ENCODE measurements at regions not wholly inside any gene's neighbourhood (a gene's known extent, or its start where the extent isn't known, plus 50 kb on each side); places are given as distances from the start of the nearest gene placed in this dataset.

DNA sequence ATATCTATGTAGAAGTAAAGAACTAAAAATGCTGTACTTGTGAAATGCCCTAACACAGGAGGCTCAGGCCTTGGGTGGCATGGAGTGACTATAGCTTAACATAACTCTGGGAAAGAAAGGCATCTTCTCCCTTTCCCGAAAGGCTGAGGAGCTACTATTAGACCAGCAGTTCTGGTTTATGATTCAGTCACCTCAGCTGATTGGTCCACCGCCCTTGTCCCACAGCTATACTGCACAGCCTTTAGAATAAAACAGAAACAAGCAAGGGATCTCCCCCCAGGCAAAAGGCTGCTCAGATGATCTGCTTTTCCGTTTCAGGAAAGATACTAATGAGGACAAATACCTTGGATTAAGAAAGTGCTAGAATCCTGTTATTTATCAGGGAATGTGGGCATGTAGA, 171.3 kb downstream of the SNCA start:
- no peak for DNase-seq (ENCODE audit: low read depth in 2 of 2)

DNA sequence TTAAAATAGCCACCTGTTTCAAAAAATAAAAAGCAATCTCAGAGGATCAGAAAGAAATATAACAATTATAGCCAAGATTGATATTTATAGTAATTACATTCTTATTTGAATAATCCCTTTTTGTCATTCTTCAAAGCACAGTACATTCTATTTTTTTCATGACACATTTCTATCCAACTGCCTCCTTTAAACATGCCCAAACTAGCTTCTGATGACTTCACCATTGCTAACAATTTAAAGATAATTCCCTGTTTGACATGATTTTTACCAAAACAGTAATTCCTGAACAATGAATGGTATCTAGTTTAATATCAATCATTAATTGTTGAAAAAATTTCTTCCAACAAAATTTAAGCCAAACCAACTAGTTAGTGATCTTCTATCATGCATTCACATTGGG, 172.4 kb downstream of the SNCA start:
- no peak for DNase-seq (ENCODE audit: low read depth in 2 of 2)

DNA sequence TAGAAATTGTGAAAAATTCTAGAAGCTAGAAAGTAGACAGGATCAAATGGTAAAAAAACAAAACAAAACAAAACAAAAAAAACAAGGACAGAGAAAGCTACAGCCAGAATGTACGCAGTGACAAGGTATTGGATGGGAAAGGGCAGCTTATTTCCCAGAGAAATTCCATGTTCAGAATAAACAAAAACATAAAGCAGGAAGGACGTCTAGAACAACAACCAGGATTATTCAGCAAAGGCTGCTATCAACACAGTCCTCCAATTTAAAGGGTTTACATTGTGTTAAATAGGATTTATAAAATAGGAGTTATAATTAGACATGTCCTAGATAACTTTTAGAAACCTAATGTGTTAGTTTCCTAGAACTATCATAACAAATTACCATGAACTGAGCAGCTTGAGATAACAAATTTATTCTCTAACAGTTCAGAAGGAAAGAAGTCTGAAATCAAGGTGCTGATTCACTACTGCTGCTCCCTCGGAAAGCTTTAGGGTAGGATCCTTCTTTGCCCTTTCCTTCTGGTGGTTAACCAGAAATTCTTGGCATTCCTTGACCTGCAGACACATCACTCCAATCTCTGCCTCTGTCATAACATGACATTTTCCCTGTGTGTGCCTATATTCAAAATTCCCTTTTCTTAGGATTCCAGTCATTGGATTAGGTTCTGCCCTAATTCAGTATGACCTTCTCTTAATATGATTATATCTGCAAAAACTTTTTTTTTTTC, 175.6 kb downstream of the SNCA start:
- no peak for DNase-seq (ENCODE audit: low read depth in 2 of 2)

DNA sequence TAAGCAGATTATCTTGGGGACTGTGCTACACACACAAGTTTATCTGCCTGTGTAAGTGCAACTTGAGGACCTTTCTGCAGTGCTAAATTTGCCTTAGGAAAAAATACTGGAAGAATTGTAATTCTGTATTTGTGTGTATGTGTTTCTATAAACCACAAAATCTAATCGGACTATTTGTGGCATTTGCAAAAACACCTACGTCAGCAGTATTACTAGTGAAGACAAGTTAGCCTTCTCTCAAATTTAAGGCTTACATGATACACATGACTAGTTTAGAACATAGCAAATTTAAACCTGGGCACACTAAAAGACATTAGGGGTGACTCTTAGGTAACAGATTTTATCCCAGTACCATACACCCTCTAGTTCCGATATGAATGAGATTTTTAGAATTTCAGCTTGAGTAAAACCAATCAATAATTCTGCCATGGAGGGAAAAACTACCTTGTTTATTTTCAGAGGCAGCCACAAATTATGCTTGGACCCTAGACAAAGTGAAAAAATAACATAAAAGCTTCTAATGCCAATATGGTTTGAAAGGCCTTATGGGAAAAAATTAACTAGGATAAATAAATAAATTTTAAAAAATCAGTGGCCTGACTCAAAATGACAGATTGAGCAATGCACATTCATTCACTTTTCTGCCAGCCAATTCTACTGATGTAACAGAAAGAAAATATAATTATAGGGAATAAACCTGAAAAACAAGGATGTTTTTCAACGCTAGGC, 176.4 kb downstream of the SNCA start:
- DNase-seq (ENCODE audit: low read depth in 2 of 2), result no peak

DNA sequence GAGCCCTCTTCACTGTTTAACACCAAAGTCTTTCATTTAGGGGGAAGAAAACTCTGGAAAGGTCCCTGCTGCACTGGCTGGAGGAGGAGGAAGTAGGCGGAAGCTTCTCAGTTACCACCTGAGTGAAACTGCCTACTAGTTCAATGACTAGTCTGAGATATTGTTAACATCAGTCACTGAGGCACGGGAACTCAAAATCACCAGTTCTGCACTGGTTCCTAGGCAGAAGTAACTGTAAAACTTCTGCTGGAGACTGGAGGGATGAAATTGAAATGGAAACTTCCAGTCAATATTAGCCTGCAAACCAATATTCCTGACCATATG, 178.3 kb downstream of the SNCA start:
- DNase-seq (ENCODE audit: low read depth in 2 of 2), result no peak

DNA sequence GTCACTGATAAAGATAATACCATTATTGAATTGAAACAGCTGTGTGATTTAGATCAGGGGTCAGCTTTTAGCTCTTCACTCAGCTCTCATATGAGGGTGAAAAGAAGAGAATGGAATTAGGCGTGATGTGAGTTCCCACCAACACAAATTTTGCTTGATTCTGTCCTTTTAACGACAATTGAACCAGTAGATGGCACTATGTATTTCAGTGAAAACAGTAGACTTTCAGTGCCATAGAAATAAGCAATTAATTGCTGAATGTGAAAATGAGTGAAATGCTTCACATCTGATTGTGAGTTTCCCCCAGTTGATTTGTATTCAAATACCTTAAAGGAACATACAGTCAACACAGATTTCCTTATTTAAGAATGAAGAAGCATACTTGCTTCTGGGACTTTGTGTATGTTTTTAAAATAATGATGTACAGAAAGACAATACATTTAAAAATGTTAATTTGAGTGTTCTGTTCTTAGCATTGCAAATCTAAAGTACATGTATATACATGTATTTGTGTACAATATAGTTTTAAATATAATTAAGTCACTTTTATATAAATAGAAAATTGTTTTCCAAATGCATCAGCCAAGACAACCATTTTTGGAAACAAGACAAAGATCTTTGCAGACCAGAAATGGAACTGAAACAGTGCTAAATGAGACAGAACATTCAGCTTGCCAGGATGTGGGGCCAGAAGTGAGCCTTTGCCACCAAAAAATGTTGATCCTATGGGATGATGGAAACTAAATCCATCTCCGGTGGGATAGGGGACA, 178.8 kb downstream of the SNCA start:
- DNase-seq (ENCODE audit: low read depth in 2 of 2), result no peak

DNA sequence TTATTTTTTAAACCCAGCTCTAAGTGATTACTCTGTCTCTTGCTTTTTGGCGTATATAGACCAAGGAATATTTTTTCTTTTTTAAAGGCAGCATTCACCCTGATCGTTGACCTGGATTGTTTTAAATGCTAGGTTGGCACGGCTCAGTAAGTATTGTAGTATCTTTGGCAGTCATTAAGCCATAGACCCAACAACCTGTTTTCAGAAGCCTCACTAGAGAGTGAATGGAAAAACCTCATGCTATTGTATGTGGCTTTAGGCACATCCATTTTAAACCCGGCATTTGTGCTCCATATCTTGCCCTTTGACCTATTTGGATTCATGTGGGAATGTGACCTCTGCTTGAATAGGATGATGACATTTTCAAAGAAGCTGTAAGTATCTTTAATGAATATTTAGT, 183.9 kb downstream of the SNCA start:
- DNase-seq (ENCODE audit: low read depth in 2 of 2), result no peak

DNA sequence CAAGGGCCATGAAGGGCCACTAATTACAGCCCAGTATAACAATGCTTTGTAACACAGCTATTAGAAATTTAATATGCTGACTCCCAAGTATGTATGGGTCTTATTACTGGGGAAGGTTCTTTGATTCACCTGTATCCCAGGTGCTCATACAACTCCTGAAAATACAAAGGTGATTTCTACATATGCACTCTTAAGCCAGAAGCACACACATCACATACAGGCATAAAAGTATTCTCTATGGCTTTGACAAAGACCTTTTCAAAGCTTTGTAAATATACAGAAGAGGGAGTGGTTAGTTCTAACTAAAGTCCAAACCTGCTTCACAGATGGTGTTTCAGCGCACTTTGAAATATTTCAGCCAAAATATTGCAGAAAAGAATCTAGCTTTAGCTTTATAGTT, 191.5 kb downstream of the SNCA start:
- DNase-seq (ENCODE audit: low read depth in 2 of 2), result no peak

DNA sequence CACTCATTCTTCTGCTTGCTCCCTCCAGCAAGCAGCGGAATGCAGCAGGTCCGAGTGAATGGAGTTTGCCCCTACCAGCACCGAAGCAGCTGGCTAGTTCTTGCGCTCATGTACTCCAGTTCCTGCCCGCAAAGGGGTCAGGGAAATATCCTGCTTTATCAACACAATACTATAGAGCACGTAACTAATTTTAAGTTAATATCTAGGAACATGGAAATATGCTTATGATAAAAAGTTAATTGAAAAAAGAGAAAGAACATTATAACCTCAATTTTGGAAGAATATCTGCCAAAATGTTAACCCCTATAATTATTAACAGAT, 195.6 kb downstream of the SNCA start:
- no peak for DNase-seq (ENCODE audit: low read depth in 2 of 2)

DNA sequence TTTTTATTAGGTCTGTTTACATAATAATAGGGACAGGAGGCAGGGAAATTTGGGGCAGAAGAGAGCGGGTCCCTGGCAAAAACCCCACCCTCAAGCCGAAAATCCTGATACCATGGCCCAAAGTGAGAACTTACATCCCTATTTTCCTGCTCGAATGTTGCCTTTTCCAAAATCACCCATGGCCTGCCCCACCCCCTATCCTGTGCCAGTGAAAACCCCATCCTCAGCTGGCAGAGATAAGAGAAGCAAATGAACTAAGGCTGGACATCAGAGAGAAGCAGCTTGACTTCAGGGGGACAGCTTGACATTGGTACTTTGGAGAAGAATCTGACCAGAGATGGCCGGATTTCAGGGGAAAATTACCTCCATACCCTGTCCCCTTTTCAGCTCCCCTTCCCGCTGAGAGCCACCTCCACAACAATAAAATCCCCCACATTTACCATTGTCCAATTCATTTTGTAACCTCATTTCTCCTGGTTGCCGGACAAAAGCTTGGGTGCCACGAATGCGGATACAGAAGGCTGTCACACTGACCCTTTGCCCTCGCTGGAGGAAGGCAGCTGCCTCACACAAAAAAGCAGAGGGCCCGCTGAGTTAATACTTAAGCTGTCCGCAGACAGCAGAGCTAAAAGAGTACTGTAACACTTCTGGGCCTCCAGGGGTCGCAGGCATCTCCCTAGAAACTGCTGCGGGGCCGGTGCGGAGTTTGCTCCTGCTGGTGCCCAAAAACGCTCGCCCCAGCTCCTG, 196.2 kb downstream of the SNCA start:
- no peak for DNase-seq (ENCODE audit: low read depth in 2 of 2)

DNA sequence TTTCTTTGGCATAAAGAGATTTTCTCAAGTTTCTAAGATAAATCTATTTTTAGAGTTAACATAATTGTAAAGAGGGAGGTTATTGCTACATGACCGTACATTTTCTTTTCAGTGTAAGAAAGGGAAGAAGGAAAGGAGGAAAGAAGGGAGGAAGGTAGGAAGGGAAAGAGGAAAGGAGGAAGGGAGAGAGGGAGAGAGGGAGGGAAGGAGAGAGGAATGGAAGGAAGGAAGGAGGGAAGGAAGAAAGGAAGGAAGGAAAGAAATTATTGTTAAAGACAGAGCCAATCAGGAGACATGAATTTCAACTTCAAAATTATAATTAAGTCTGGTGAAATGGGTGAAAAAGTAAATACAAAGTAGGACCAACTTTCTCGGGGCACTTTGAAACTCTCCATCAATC, 197.6 kb downstream of the SNCA start:
- DNase-seq (ENCODE audit: low read depth in 2 of 2), result no peak

DNA sequence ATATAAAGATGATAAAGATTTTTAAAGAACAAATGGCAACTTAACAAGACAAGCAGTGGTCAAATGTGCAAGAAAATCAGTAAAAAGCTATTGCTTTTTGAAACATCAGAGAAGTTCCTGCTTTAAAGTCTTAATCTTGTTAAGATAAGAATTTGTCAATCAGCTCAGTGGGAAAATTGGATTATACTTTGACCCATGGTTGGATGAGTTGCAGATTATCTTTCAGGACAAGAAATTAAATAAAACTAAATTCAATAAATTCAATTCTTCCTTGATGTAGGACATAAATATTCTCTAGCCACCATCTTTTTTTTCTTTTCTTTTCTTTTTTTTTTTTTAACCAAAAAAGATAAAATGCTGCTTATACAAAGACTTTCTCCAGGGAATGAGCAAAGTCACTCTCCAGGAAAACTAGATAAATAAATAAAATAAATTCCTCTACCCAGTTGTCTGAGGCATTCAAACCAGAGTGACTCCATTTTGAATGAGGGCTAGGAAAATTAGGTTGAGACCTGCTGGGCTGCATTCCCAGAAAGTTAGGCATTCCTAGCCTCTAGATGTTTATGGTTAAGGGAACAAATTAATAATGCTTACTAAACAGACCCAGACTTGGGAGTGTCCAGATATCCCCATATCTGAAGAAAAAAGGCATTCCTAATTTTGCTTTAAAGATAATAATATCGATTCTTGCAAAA, 211.2 kb downstream of the SNCA start:
- DNase-seq (ENCODE audit: low read depth in 2 of 2), result no peak

DNA sequence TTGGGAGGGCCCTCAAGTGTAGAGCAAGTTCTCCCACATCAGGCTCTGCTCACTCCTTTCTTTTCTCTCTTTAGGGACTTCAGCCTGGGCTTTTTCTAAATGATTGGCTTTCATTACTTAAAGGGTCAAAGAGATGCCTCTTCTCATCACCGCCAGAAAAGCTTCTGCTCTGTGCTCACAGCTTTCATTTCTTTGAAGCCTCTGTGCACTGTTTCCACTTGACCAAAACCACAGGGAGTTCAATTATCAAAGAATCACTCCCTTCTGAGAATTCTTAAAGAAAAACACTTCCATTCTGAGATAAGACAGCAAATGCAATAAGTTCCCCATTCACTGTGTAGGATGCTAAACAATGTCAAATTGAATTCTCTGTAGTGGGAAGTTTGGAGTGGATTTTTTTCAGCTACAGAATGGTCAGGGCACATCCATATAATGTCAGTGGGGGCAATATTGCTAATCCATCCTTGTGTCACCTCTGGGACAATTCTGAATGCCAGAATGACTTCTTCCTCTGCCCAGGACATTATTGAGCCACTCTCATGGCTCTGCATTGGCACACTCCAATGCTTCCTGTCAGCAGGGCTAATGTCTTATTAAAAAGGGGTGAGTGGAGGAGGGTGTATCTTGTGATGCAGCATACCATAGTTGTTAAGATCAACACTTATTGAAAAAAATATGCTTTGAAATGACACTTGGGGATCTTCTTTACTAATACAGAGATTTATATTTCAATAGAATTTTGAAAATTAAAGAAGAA, 217.6 kb downstream of the SNCA start:
- no peak for DNase-seq (ENCODE audit: low read depth in 2 of 2)

DNA sequence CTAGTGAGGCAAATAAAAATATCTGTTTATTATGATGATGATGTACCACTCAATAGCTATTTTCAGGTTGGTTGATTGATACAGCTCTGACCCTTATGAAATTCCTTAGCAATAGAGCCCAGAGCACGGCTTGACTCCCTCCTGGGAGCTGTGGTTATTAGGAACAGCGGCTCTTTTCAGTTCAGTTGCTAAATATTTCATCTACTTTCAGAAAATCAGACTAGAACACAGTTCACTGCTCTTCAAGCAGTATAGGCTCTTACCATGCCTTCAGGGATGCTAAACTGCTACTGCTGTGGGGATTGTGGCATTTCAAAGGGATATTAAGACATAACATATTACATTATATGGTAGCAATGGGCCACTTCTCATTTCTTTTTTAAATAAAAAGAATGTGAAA, 218.8 kb downstream of the SNCA start:
- no peak for DNase-seq (ENCODE audit: low read depth in 2 of 2)

DNA sequence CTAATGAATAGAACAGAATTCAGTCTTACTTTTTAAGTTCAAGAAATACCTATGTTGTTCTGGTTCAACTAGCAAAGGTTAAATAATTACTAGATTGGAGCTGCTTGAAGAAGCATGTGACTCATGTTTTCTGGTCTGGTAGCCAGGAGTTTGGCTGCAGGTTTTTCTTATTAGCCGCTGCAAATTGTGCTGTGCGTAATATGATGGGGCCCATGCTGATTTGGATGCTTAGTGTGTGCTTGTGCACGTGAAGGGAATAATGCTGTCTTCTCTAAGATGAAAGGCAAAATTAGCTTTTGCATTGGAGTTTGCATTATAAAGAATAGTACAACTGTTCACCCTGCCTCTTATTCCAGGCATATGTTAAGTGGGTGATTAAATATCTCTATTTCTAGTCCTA, 219.6 kb downstream of the SNCA start:
- no peak for DNase-seq (ENCODE audit: low read depth in 2 of 2)

DNA sequence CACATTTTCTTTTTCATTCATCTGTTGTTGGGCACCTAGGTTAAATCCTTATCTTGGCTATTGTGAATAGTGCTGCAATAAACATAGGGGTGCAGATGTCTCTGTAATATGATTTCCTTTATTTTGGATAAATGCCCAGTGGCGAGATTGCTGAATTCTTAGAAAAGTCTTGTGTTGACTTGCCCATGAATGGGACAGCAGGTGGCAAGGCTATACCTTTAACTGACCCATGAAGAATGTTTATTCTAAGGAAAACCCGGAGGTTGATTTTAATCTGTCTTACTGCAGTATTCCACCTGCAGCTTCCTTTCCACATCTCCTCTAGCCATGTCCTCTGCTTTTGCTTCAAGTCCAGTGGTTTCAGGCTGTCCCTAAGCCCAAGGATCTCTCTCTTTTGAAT, 220.6 kb downstream of the SNCA start:
- no peak for DNase-seq (ENCODE audit: low read depth in 2 of 2)

DNA sequence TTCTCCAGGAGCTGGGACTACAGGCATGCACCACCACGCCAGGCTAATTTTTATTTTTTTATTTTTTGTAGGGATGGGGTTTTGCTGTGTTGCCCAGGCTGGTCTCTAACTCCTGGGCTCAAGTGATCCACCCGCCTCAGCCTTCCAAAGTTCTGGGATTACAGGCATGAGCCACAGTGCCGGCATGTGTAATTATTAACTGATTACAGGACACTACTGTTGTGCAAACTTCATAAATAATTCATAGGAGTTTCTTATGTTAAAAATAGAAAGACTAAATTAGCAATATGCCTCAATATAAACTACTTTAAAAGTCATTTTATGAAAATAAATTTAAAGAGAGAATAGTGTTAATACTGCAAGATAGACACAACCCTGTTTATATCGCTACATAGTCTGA, 221.9 kb downstream of the SNCA start:
- DNase-seq (ENCODE audit: low read depth in 2 of 2), result no peak

DNA sequence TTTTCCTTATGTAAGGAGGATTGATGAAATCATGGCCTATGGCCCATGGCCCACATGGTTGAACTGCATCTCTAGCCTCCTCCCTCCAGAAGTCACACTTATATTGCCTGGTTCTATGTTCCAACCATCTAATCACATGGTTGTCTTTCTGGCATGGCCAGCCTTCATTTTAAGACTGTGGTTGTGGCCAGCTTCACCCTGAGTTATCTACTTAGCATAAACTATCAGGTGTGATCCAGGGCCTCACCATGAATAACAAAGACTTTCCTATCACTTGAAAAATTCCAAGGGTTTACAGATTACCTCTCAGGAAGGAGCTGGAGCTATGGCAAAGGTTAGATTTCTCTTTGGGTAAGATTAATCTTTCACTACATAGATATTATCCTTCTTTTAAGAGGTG, 222.8 kb downstream of the SNCA start:
- no peak for DNase-seq (ENCODE audit: low read depth in 2 of 2)

DNA sequence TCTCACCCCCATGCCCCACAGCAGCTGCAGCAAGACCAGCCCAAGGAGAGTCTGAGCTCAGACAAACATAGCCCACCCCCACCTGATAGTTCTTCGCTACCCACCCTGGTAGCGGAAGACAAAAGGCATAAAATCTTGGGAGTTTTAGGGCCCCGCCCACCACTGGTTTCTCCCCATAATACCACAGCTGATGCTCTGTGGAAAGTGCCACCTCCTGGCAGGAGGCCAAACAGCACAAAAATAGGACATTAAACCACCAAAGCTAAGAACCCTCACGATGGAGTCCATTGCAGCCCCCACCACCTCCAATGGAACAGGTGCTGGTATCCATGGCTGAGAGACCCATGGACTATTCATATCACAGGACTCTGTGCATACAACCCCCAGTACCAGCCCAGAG, 226.7 kb downstream of the SNCA start:
- DNase-seq (ENCODE audit: low read depth in 2 of 2), result no peak

DNA sequence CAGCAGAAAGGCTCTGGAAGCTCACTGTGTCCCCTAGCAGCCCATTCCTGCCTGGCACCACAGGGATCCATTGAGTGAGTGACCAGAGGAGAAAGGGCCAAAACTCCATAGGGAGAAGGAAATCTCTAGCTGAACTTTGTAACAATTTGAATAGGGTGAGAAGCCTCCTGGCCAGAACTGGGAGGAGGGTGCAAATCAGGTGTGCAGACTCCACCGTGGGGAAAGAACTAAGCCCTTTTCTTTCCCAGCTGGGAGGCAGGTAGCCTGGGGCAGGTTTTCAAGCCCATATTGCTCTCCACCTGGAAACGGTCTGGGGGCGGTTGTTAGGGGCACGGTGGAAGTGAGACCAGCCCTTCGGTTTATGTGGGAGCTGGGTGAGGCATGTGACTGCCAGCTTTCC, 227.2 kb downstream of the SNCA start:
- no peak for DNase-seq (ENCODE audit: low read depth in 2 of 2)

DNA sequence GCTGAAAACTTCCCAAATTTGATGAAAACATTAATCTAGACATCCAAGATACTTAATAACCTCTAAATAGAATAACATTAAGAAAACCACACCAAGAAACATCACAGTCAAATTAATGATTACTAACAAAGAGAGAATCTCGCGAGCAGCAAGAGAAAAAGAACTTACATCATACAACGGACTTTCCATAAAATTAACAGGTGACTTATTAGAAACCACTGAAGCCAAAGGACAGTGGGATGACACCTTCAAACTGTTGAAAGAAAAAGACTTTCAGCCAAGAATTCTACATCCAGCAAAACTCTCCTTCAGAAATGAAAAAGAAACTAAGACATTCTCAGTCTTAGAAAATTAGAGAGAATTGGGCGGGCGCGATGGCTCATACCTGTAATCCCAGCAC, 232.0 kb downstream of the SNCA start:
- DNase-seq (ENCODE audit: low read depth in 2 of 2), result no peak
